HG03558 (cell line): ENCODE measurements at regions not wholly inside any gene's neighbourhood (a gene's known extent, or its start where the extent isn't known, plus 50 kb on each side); places are given as distances from the start of the nearest gene placed in this dataset.

Experiments used
- ATAC-seq: cut with Tn5 transposase; IDR thresholded peaks from one replicate; pipeline ENCODE4 v1.9.1; 2021; ENCODE audit warnings: moderate number of reproducible peaks; ENCODE audit not compliant: unreplicated experiment; ENCODE audit errors: extremely low read depth

GRCh38 chr21:17429936-17430335 is 82.9 kb upstream of the CXADR start:
- no peak for ATAC-seq

GRCh38 chr21:17432732-17433057 is 80.1 kb upstream of the CXADR start:
- no peak for ATAC-seq

GRCh38 chr21:17433730-17434129 is 79.1 kb upstream of the CXADR start:
- ATAC-seq, result no peak

- no peak for ATAC-seq
Measured at GRCh38 chr21:17435565-17436543, 77.0 kb upstream of the CXADR start.

- ATAC-seq, result no peak
Measured at GRCh38 chr21:17436626-17437111, 76.2 kb upstream of the CXADR start.

- ATAC-seq, result no peak
Measured at GRCh38 chr21:17438635-17439034, 74.2 kb upstream of the CXADR start.

- no peak for ATAC-seq
Measured at GRCh38 chr21:17440969-17441368, 71.9 kb upstream of the CXADR start.

- no peak for ATAC-seq
Measured at GRCh38 chr21:17441370-17441769, 71.5 kb upstream of the CXADR start.

GRCh38 chr21:17442165-17442564 is 70.7 kb upstream of the CXADR start:
- no peak for ATAC-seq

- no peak for ATAC-seq
Measured at GRCh38 chr21:17444828-17445227, 68.0 kb upstream of the CXADR start.

- ATAC-seq, result no peak
Measured at GRCh38 chr21:17446737-17447136, 66.1 kb upstream of the CXADR start.

GRCh38 chr21:17449701-17450100 is 63.1 kb upstream of the CXADR start:
- ATAC-seq, result no peak

- ATAC-seq, result no peak
Measured at GRCh38 chr21:17451364-17451891, 61.4 kb upstream of the CXADR start.

- ATAC-seq, result no peak
Measured at GRCh38 chr21:17454315-17455027, 58.4 kb upstream of the CXADR start.

GRCh38 chr21:17455028-17455353 is 57.9 kb upstream of the CXADR start:
- no peak for ATAC-seq

- ATAC-seq, result no peak
Measured at GRCh38 chr21:17455451-17455850, 57.4 kb upstream of the CXADR start.

- ATAC-seq, result no peak
Measured at GRCh38 chr21:17458279-17458678, 54.6 kb upstream of the CXADR start.

GRCh38 chr21:17460094-17460493 is 52.7 kb upstream of the CXADR start:
- ATAC-seq, result no peak

- ATAC-seq, result no peak
Measured at GRCh38 chr21:17461014-17461413, 51.8 kb upstream of the CXADR start.

GRCh38 chr21:17461582-17461981 is 51.3 kb upstream of the CXADR start:
- no peak for ATAC-seq

- ATAC-seq, result no peak
Measured at GRCh38 chr21:17462276-17462981, 50.4 kb upstream of the CXADR start.
